HG02885 (cell line): ENCODE measurements at regions not wholly inside any gene's neighbourhood (a gene's known extent, or its start where the extent isn't known, plus 50 kb on each side); places are given as distances from the start of the nearest gene placed in this dataset.
"Not testable (repeated sequence)": the region's sequence is repeated elsewhere in the genome, so short reads cannot be mapped to it uniquely, and the experiment has no call there.

Experiments used
- ATAC-seq: cut with Tn5 transposase; IDR thresholded peaks from one replicate; pipeline ENCODE4 v1.9.1; 2021; ENCODE audit warnings: mild to moderate bottlenecking; ENCODE audit not compliant: unreplicated experiment, poor library complexity

GRCh38 chr6:71766796-71767195 is 119.6 kb upstream of the RIMS1 start:
- ATAC-seq: no peak

GRCh38 chr6:71768356-71768755 is 118.0 kb upstream of the RIMS1 start:
- ATAC-seq: no peak

- no peak for ATAC-seq
Measured at GRCh38 chr6:71808865-71809264, 77.5 kb upstream of the RIMS1 start.

GRCh38 chr6:71810880-71811279 is 75.5 kb upstream of the RIMS1 start:
- ATAC-seq: no peak

- no peak for ATAC-seq
Measured at GRCh38 chr6:71822625-71823024, 63.7 kb upstream of the RIMS1 start.

GRCh38 chr6:71832110-71832764 is 54.1 kb upstream of the RIMS1 start:
- not testable (repeated sequence) for ATAC-seq
